Stomach (tissue), 4 donors: ENCODE measurements at regions not wholly inside any gene's neighbourhood (a gene's known extent, or its start where the extent isn't known, plus 50 kb on each side); places are given as distances from the start of the nearest gene placed in this dataset.

Experiments
- CTCF ChIP-seq, 7 experiments: fragments of 450-650 bp in 4 of 7; fragments of 200-600 bp in 3 of 7; sonication (generic) in 3 of 7; IDR thresholded peaks; one replicate each; pipeline ENCODE4 v1.5.1; 2016 to 2019; ENCODE audit warnings: antibody characterized with exemption in 7 of 7, control low read depth in 2 of 7, mild to moderate bottlenecking in 1 of 7
- EP300 ChIP-seq: sonication (generic); formaldehyde crosslinking; IDR thresholded peaks from one replicate; pipeline ENCODE4 v1.6.1; 2017; ENCODE audit warnings: antibody characterized with exemption

- no peak for TF ChIP-seq EP300
- TF ChIP-seq CTCF (IDR thresholded peaks at IDR 0.05) = no peak
These were observed 481.0 kb upstream of the KLF6 start for GRCh38 chr10:4265964-4266363.
